ENCODE measurements at regions not wholly inside any gene's neighbourhood (a gene's known extent, or its start where the extent isn't known, plus 50 kb on each side); places are given as distances from the start of the nearest gene placed in this dataset.

GRCh38 chr11:37505406-37505805, 907.4 kb upstream of the RAG2 start:
- Mint-ChIP-seq H3K4me1 (peaks cover 6% of the 10 kb centered on the region), H3K9me3 (peaks cover 5% of the 10 kb centered on the region), H3K27ac (no peak overlapping the region), H3K36me3 (ENCODE audit: low read depth) (no peaks in the 10 kb centered on the region), H3K4me3 (no peak overlapping the region), H3K27me3 (no peaks in the 10 kb centered on the region)
- no peak for DNase-seq
- intact Hi-C loops (cut with micrococcal nuclease): no loop called here

- intact Hi-C loops (cut with micrococcal nuclease): no loop called here
- Mint-ChIP-seq H3K36me3 (ENCODE audit: low read depth) (no peaks in the 10 kb centered on the region), H3K27me3 (no peaks in the 10 kb centered on the region), H3K4me3 (no peak overlapping the region), H3K4me1 (peaks cover 6% of the 10 kb centered on the region), H3K27ac (no peak overlapping the region), H3K9me3 (peaks cover 5% of the 10 kb centered on the region)
- DNase-seq: no peak
Observed at GRCh38 chr11:37504921-37505320, 906.9 kb upstream of the RAG2 start.

GRCh38 chr11:37504060-37504611, 906.1 kb upstream of the RAG2 start:
- intact Hi-C loops (cut with micrococcal nuclease): no loop called here
- Mint-ChIP-seq H3K4me3 (no peak overlapping the region), H3K9me3 (peaks cover 5% of the 10 kb centered on the region), H3K27ac (no peak overlapping the region), H3K4me1 (peaks cover 6% of the 10 kb centered on the region), H3K27me3 (no peaks in the 10 kb centered on the region), H3K36me3 (ENCODE audit: low read depth) (no peaks in the 10 kb centered on the region)
- DNase-seq: no peak

GRCh38 chr11:37503411-37504059, 905.5 kb upstream of the RAG2 start:
- intact Hi-C loops (cut with micrococcal nuclease): no loop called here

GRCh38 chr11:37502202-37502601, 904.2 kb upstream of the RAG2 start:
- DNase-seq: no peak
- no peaks in the 10 kb centered on the region for H3K36me3 Mint-ChIP-seq (ENCODE audit: low read depth)
- peaks cover 6% of the 10 kb centered on the region for H3K4me1 Mint-ChIP-seq
- no peaks in the 10 kb centered on the region for H3K27me3 Mint-ChIP-seq
- H3K4me3 Mint-ChIP-seq: no peak overlapping the region
- no peak overlapping the region for H3K27ac Mint-ChIP-seq
- H3K9me3 Mint-ChIP-seq: peaks cover 5% of the 10 kb centered on the region
- intact Hi-C loops (cut with micrococcal nuclease): no loop called here

More at GRCh38 chr11:37503411-37504059, 905.5 kb upstream of the RAG2 start:
- H3K4me1 Mint-ChIP-seq: peaks cover 6% of the 10 kb centered on the region
- no peak for DNase-seq
- no peaks in the 10 kb centered on the region for H3K27me3 Mint-ChIP-seq
- H3K27ac Mint-ChIP-seq: no peak overlapping the region
- no peak overlapping the region for H3K4me3 Mint-ChIP-seq
- no peaks in the 10 kb centered on the region for H3K36me3 Mint-ChIP-seq (ENCODE audit: low read depth)
- H3K9me3 Mint-ChIP-seq: peaks cover 5% of the 10 kb centered on the region

GRCh38 chr11:37500425-37500824, 902.4 kb upstream of the RAG2 start:
- Mint-ChIP-seq H3K4me3 (no peak overlapping the region), H3K36me3 (ENCODE audit: low read depth) (no peaks in the 10 kb centered on the region), H3K27me3 (no peaks in the 10 kb centered on the region), H3K27ac (no peak overlapping the region), H3K9me3 (peaks cover 5% of the 10 kb centered on the region), H3K4me1 (peaks cover 6% of the 10 kb centered on the region)
- intact Hi-C loops (cut with micrococcal nuclease): no loop called here
- DNase-seq: no peak

- H3K9me3 Mint-ChIP-seq: peaks cover 3% of the 10 kb centered on the region
- no peak overlapping the region for H3K27ac Mint-ChIP-seq
- DNase-seq: no peak
- intact Hi-C loops (cut with micrococcal nuclease): no loop called here
- H3K27me3 Mint-ChIP-seq: no peaks in the 10 kb centered on the region
- H3K36me3 Mint-ChIP-seq (ENCODE audit: low read depth): no peaks in the 10 kb centered on the region
- peaks cover under 1% of the 10 kb centered on the region for H3K4me1 Mint-ChIP-seq
- H3K4me3 Mint-ChIP-seq: no peak overlapping the region
Observed at GRCh38 chr11:37497326-37497725, 899.3 kb upstream of the RAG2 start.

GRCh38 chr11:37496201-37496600, 898.2 kb upstream of the RAG2 start:
- Mint-ChIP-seq H3K4me1 (no peaks in the 10 kb centered on the region), H3K27me3 (no peaks in the 10 kb centered on the region), H3K27ac (no peak overlapping the region), H3K9me3 (peaks cover 3% of the 10 kb centered on the region), H3K36me3 (ENCODE audit: low read depth) (no peaks in the 10 kb centered on the region), H3K4me3 (no peak overlapping the region)
- intact Hi-C loops (cut with micrococcal nuclease): no loop called here
- DNase-seq: no peak

- Mint-ChIP-seq H3K4me3 (no peak overlapping the region), H3K27ac (no peak overlapping the region), H3K9me3 (peaks cover 5% of the 10 kb centered on the region), H3K4me1 (no peaks in the 10 kb centered on the region), H3K36me3 (ENCODE audit: low read depth) (no peaks in the 10 kb centered on the region), H3K27me3 (no peaks in the 10 kb centered on the region)
- no peak for DNase-seq
- intact Hi-C loops (cut with micrococcal nuclease): no loop called here
Observed at GRCh38 chr11:37484298-37484697, 886.3 kb upstream of the RAG2 start.

GRCh38 chr11:37483761-37484160, 885.7 kb upstream of the RAG2 start:
- no peak overlapping the region for H3K4me3 Mint-ChIP-seq
- no peaks in the 10 kb centered on the region for H3K36me3 Mint-ChIP-seq (ENCODE audit: low read depth)
- DNase-seq: no peak
- intact Hi-C loops (cut with micrococcal nuclease): no loop called here
- peaks cover 5% of the 10 kb centered on the region for H3K9me3 Mint-ChIP-seq
- H3K27me3 Mint-ChIP-seq: no peaks in the 10 kb centered on the region
- no peaks in the 10 kb centered on the region for H3K4me1 Mint-ChIP-seq
- no peak overlapping the region for H3K27ac Mint-ChIP-seq

- intact Hi-C loops (cut with micrococcal nuclease): no loop called here
- Mint-ChIP-seq H3K4me3 (no peak overlapping the region), H3K27ac (no peak overlapping the region), H3K9me3 (peaks cover 4% of the 10 kb centered on the region), H3K36me3 (ENCODE audit: low read depth) (no peaks in the 10 kb centered on the region), H3K27me3 (no peaks in the 10 kb centered on the region), H3K4me1 (no peaks in the 10 kb centered on the region)
- no peak for DNase-seq
Observed at GRCh38 chr11:37474889-37475288, 876.9 kb upstream of the RAG2 start.

- no peaks in the 10 kb centered on the region for H3K36me3 Mint-ChIP-seq (ENCODE audit: low read depth)
- H3K9me3 Mint-ChIP-seq: peaks cover 4% of the 10 kb centered on the region
- no peaks in the 10 kb centered on the region for H3K4me1 Mint-ChIP-seq
- H3K27me3 Mint-ChIP-seq: no peaks in the 10 kb centered on the region
- no peak for DNase-seq
- no peak overlapping the region for H3K4me3 Mint-ChIP-seq
- intact Hi-C loops (cut with micrococcal nuclease): no loop called here
- no peak overlapping the region for H3K27ac Mint-ChIP-seq
Observed at GRCh38 chr11:37468344-37468743, 870.3 kb upstream of the RAG2 start.

GRCh38 chr11:37465221-37465620, 867.2 kb upstream of the RAG2 start:
- no peak overlapping the region for H3K27ac Mint-ChIP-seq
- peaks cover 2% of the 10 kb centered on the region for H3K9me3 Mint-ChIP-seq
- H3K4me3 Mint-ChIP-seq: no peak overlapping the region
- intact Hi-C loops (cut with micrococcal nuclease): no loop called here
- H3K27me3 Mint-ChIP-seq: no peaks in the 10 kb centered on the region
- no peak for DNase-seq
- H3K36me3 Mint-ChIP-seq (ENCODE audit: low read depth): no peaks in the 10 kb centered on the region
- H3K4me1 Mint-ChIP-seq: no peaks in the 10 kb centered on the region

- intact Hi-C loops (cut with micrococcal nuclease): no loop called here
- Mint-ChIP-seq H3K27me3 (no peaks in the 10 kb centered on the region), H3K27ac (no peak overlapping the region), H3K9me3 (peaks cover 4% of the 10 kb centered on the region), H3K4me1 (no peaks in the 10 kb centered on the region), H3K36me3 (ENCODE audit: low read depth) (no peaks in the 10 kb centered on the region), H3K4me3 (no peak overlapping the region)
- DNase-seq: no peak
Observed at GRCh38 chr11:37459456-37459855, 861.4 kb upstream of the RAG2 start.

GRCh38 chr11:37456746-37457145, 858.7 kb upstream of the RAG2 start:
- peaks cover 10% of the 10 kb centered on the region for H3K9me3 Mint-ChIP-seq
- no peaks in the 10 kb centered on the region for H3K4me1 Mint-ChIP-seq
- intact Hi-C loops (cut with micrococcal nuclease): no loop called here
- H3K4me3 Mint-ChIP-seq: no peak overlapping the region
- no peak for DNase-seq
- no peaks in the 10 kb centered on the region for H3K27me3 Mint-ChIP-seq
- no peaks in the 10 kb centered on the region for H3K36me3 Mint-ChIP-seq (ENCODE audit: low read depth)
- H3K27ac Mint-ChIP-seq: no peak overlapping the region
